Fibroblast of the aortic adventitia (primary cell): ENCODE measurements at regions not wholly inside any gene's neighbourhood (a gene's known extent, or its start where the extent isn't known, plus 50 kb on each side); places are given as distances from the start of the nearest gene placed in this dataset.

Experiments
- DNase-seq: peaks from one replicate; pipeline ENCODE4 v3.0.0-alpha.2; 2010; ENCODE audit warnings: low read depth
- H3K4me3 ChIP-seq: 2 replicates; pipeline ENCODE4 v1.5.1; 2011; ENCODE audit warnings: low read depth, mild to moderate bottlenecking, control low read depth, low read length, moderate library complexity
- TF ChIP-seq, protein P1 (sequence below): IDR thresholded peaks from 2 replicates; pipeline ENCODE4 v1.5.1; 2011; ENCODE audit warnings: mild to moderate bottlenecking, low read length, control low read depth, inconsistent platforms; ENCODE audit not compliant: insufficient read depth

DNA sequence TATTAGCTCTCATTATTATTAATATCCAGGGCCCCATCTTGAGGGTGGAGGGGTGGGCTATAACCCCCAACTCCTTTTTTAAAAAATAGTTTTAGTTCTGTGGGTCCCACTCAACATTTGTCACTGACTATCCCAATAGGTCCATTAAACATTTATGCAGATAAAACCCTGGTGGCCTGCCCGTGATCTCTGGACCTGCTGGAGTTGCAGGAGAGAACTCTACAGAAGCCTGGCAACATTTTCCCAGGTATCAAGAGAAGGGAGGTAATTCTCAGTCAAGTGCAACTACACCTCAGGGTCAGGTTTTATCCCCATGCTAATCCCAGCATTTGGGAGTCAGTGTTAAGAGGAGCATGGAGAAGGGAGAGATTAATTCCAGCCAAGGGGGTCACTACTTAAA is 264.4 kb upstream of the PROK2 start:
- no peak for DNase-seq
- H3K4me3 ChIP-seq, result no peak overlapping the region
- TF ChIP-seq, protein P1, sequence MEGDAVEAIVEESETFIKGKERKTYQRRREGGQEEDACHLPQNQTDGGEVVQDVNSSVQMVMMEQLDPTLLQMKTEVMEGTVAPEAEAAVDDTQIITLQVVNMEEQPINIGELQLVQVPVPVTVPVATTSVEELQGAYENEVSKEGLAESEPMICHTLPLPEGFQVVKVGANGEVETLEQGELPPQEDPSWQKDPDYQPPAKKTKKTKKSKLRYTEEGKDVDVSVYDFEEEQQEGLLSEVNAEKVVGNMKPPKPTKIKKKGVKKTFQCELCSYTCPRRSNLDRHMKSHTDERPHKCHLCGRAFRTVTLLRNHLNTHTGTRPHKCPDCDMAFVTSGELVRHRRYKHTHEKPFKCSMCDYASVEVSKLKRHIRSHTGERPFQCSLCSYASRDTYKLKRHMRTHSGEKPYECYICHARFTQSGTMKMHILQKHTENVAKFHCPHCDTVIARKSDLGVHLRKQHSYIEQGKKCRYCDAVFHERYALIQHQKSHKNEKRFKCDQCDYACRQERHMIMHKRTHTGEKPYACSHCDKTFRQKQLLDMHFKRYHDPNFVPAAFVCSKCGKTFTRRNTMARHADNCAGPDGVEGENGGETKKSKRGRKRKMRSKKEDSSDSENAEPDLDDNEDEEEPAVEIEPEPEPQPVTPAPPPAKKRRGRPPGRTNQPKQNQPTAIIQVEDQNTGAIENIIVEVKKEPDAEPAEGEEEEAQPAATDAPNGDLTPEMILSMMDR, result no peak

DNA sequence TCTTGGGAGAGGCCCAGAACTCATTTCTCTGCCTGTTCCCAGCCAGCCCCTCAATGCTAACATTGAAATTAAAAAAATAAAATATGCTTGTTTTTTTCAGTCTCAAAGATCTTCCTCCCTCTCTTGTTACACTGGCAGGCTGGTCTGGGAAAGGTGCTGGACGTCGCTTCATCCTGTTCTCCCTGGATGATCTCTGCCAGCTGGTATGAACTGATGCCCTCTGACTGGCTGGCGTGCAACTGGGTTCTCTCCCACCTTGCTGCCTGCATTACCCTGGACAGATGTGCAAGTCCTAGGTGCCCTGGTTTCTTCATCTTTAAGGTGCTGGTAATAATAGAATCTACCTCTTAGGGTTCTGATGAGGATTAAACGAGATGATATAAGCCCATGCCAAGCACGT is 263.9 kb upstream of the PROK2 start:
- TF ChIP-seq, protein P1, result no peak
- H3K4me3 ChIP-seq, result no peak overlapping the region
- no peak for DNase-seq

DNA sequence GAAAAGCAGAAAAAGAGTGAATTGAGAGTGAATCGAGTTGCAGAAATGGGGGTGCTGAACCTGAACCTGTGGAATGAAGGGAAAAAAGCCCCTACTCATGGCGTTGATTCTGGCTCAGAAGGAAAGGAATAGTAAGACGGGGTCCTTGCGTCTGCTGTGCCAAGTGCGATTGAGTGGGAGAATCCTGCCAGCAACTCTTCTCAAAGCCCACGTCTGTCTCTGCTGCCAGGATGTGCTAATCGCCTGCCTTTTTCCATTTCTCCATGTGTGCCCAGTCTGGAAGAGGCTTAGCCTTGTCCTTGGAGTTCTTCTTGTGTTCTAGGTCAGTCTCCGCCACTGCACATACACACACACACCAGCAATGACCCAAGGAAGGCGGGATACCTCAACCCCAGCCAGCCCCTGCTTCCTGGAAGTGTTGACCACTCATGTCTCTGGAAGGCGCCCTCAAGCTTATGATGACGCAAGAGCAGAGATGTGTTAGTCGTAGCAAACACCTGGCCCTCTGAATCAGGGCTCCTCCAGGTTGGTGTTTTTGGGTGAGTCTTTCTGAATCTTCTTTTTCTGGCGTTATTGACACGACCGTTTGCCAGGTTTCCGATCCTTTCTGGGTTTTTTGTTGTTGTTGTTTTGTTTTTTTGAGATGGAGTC is 262.4 kb upstream of the PROK2 start:
- no peak overlapping the region for H3K4me3 ChIP-seq
- no peak for DNase-seq
- TF ChIP-seq, protein P1, result no peak

DNA sequence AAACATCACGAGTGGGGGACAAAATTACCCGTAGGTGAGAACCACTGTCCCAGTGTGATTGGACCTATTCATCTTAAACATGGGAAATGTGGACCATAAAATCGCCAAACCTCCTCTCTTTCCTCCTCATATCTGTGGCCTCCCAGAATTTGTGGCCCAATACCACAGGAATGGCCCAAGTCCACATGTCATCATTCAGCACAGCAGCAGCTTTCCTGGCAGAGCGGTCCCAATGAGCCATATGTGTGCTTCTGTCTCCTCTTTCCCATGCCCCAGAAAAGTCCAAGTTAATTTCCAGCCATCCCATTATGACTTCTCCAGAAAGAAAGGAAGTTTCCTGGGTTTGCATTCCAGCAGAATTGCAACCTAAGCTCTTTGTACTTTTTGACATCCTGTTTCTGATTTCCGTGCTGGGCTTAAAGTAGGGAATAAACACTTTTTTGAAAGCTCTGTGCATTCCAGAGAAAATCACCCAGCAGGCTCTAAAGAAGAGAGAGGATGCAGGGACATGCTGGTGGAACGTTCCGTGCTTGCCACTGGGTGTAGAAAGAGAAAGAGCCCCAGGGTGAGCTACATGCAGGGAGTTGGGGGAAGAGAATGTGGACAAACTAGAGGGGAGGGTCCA is 259.4 kb upstream of the PROK2 start:
- TF ChIP-seq, protein P1, result no peak
- DNase-seq, result no peak
- H3K4me3 ChIP-seq, result no peak overlapping the region

DNA sequence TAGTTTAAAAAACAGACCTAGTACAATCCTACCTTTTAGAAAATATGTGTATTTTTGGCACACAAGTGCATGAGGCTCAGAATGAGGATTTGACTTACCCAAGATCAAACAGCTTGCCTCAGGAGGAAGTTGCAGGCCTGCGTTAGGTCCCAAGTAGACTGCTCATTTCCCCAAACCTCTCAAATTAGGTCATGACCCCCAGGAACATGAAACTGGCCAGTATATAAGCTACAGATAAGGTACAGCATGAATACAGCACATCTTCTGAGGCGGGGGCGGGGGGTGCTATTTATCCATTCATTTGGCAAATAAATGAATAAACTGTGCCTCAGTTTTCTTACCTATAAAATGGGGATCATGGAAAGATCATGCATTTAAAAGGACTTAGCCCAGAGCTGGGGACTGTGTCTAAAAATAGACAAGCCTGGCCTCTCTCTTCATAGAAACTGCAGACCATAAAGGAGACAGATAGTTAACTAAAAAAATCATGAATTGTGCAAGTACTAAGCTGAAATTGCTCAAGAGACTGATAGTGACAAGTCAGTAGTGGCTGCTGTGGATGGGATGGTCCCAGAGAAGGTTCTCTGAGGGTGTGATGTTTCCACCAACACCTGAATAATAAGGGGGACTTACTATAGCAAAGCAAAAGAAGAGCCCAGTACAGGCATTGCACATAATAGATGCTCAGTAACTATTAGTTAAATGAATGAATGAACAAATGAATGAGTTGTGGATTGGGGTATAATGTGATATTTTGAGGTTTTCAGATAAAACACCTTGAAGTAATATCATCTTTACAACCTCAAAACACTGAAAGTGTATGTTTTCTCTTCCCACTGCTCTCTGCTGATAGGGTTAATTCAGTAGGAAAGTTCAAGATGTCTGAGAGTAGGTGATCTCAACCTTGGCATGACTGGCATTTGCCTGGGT is 258.5 kb upstream of the PROK2 start:
- no peak overlapping the region for H3K4me3 ChIP-seq
- TF ChIP-seq, protein P1, result no peak

DNA sequence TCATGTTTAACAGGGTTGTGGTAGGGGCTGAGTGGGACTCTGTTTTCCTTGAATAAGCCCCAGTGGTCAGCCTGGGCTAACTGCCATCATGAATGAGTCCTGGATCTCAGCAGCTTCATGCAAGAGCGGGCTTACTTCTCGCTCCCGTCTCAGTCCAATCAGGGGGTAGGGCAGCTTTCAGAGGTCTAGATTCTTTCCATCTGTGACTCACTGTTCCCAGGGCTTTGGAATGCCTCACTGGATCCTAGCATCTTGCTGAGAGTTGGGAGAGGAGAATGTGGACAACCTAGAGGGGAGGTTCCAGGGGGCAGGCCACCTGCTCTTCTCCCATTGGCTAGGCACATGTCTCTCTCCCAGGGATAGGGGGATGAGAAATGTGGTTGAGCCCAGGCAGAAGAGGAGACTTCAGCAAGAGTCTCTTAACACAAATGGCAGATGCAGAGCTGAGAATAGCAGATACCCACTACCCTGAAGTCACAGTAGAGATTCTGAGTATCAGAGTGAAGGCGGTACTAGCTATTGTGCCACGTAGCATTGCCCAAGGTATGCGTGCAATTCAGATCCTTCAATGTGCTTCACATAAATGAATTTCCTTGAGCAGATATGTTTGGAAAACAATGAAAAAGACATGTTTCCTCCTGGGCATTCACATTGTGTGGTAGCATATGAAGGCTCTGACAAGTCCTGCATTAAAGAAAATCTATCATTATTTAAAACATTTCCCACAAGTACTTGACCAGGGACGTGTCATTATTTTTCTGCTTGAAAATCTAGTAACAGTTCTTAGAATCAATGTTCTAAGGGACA is 257.7 kb upstream of the PROK2 start:
- no peak overlapping the region for H3K4me3 ChIP-seq
- peak; percentile 68 for DNase-seq
- TF ChIP-seq, protein P1, result no peak

More for the DNA sequence above, 258.5 kb upstream of the PROK2 start:
- DNase-seq, result no peak
